ENCODE measurements at regions not wholly inside any gene's neighbourhood (a gene's known extent, or its start where the extent isn't known, plus 50 kb on each side); places are given as distances from the start of the nearest gene placed in this dataset.

GRCh38 chr1:60705026-60705425 is 377.3 kb upstream of the NFIA start:
- TF ChIP-seq POLR2A (IDR thresholded peaks at IDR 0.05; ENCODE audit: low read depth, low read length) (no peak), TAF1 (IDR thresholded peaks at IDR 0.05; ENCODE audit: borderline replicate concordance, low read depth, low read length) (no peak), POLR2AphosphoS5 (IDR thresholded peaks at IDR 0.05; ENCODE audit: low read depth, low read length) (no peak)

All from GM12892 (cell line).